Stimulated activated CD4-positive, alpha-beta T cell treated with anti-CD3 and anti-CD28 coated beads, Interleukin-15, amount 100 ng/mL, for 24 hours (primary cell): ENCODE measurements at regions not wholly inside any gene's neighbourhood (a gene's known extent, or its start where the extent isn't known, plus 50 kb on each side); places are given as distances from the start of the nearest gene placed in this dataset.

Experiments
- DNase-seq: peaks from one replicate; pipeline ENCODE4 v3.0.0-alpha.2; 2020

GRCh38 chr21:24045775-24046215 lies 1561.5 kb downstream of the MRPL39 start:
- peak; percentile 27 for DNase-seq

- no peak for DNase-seq
Observed at GRCh38 chr21:24045373-24045772, 1561.9 kb downstream of the MRPL39 start.

GRCh38 chr21:24042687-24043086 lies 1564.6 kb downstream of the MRPL39 start:
- DNase-seq = no peak

GRCh38 chr21:24032709-24033232 lies 1574.5 kb downstream of the MRPL39 start:
- DNase-seq = no peak

- DNase-seq = no peak
Observed at GRCh38 chr21:24027396-24027795, 1579.9 kb downstream of the MRPL39 start.

GRCh38 chr21:24025101-24025500 lies 1582.2 kb downstream of the MRPL39 start:
- DNase-seq = no peak

- no peak for DNase-seq
Observed at GRCh38 chr21:24023936-24024335, 1583.3 kb downstream of the MRPL39 start.

DNA sequence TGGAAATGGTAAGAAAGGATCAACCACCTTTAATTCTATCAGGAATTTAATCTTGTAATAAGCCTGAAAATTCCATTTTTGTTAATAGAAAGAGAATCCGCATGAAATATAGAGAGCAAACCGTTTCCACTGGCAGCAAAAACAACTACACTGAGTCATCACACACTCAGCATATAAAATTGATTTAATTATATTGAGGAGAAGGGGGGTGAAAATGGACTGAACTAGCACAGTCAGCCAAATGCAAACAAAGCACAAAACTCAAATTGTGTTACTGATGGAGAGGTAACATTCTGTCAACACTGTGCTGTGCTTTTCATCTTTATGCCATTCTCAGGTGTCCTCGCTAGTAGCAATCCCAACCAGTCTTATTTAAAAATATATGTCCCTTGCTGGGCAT lies 1583.9 kb downstream of the MRPL39 start:
- no peak for DNase-seq

DNA sequence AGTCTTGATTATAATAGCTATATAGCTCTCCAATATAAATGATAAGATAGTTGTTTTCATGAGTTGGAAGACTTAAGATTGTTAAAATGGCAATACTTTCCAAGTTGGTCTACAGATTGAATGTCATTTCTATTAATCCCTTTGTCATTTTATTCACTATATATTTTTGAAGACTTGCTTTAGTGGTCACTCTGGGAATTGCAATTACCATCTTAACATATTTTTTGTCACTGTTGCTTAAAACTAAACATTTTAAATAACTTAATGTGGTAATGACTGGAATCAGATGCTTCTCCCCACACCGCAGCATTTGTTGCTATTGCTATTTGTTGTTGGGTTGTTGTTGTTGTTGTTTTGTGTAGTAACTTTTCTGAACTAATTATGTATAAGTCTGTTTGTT lies 1592.9 kb downstream of the MRPL39 start:
- DNase-seq = no peak

DNA sequence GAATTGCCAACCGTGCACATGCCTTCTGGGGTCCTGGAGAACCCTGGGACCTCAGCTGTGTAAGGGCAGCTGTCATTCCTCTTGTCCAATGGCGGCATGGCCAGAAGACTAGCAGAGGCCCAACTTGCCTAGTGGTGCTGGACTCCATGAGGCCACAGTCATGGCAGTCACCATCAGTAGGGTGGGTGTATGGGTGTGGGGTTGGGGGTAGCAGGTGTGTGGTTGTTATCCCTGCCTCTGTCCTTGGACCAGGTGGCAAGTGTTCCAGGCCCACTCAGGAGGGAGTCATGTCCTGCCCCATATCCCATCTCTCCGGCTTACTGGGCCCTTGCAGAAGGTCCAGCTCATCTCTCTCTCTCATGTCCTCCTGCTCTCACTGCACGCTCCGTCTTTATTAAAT lies 1596.2 kb downstream of the MRPL39 start:
- DNase-seq = no peak

DNA sequence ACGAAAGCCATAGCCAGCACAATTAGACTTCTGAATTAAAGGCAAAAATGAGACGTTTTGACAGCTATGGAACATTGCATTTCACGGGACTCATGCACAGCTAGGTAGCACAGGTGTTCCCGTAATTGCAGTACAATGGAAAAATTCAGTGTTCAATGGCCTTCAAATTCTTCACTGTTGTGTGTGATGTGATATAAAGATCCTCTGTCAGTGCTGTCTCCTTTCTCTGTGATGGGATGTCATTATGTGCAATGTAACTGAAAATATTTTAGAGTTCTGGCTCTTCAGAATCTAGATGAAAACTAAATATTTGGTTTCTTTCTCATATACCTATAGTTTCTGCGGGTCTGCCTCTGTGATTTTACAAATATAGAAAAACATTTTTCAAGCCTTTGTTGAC lies 1599.7 kb downstream of the MRPL39 start:
- DNase-seq = no peak

GRCh38 chr21:23986987-23987386 lies 1620.3 kb downstream of the MRPL39 start:
- DNase-seq = no peak

DNA sequence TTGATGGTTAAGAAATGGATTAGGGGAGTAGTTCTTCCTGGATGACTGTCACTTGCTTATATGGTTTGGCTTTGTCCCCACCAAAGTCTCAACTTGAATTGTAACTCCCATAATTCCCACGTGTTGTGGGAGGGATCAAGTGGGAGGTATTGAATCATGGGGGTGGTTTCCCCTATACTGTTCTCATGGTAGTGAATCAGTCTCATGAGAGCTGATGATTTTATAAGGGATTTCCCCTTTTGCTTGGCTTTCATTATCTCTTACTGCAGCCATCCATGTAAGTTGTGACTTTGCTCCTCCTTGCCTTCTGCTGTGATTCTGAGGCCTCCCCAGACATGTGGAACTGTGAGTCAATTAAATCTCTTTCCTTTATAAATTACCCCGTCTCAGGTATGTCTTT lies 1621.1 kb downstream of the MRPL39 start:
- DNase-seq = no peak

DNA sequence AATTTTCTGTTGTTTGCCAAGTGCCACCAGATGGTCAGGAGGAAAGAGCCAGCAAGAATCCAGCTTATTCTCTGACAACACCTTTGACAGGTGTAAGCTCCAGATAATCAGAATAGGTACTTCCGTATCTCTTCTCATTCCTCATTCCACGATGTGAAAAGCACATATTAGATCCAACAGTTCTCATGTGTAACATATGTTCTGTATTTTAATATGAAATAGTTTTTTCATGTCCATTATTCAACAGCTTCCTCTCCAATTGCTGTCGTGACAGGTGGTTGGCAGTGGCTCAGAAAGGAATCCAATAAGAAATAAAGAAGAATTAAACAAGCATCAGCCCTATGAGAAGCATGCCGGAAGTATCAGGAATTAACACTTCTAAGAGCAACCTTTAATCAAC lies 1624.7 kb downstream of the MRPL39 start:
- no peak for DNase-seq

- DNase-seq = no peak
Observed at GRCh38 chr21:23977971-23978370, 1629.3 kb downstream of the MRPL39 start.

- peak; percentile 76 for DNase-seq
Observed at GRCh38 chr21:23968722-23969647, 1638.3 kb downstream of the MRPL39 start.

GRCh38 chr21:23968008-23968407 lies 1639.3 kb downstream of the MRPL39 start:
- DNase-seq = no peak

DNA sequence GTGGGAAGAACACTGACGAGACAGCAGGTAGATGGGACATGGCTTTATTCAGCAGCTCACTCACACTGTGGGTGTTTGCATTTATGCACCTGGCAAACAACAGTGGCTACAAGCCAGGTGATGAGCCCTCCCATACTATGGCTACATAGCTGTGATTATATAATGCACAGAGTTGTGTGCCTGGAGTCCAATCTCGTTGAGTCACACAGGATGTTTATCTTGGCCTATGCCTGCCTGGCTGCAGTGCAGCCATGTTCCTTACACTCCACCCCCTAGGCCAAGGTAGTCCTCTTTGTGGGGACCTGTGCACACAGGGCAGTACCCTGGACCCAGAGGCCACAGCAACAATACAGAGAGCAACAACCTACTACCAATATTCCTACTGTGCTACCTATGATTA lies 1643.8 kb downstream of the MRPL39 start:
- no peak for DNase-seq

GRCh38 chr21:23960769-23961168 lies 1646.5 kb downstream of the MRPL39 start:
- no peak for DNase-seq

- DNase-seq = no peak
Observed at GRCh38 chr21:23955135-23955843, 1652.0 kb downstream of the MRPL39 start.

GRCh38 chr21:23952269-23952668 lies 1655.0 kb downstream of the MRPL39 start:
- no peak for DNase-seq

GRCh38 chr21:23951251-23951650 lies 1656.0 kb downstream of the MRPL39 start:
- DNase-seq = no peak

GRCh38 chr21:23950344-23950743 lies 1656.9 kb downstream of the MRPL39 start:
- no peak for DNase-seq

GRCh38 chr21:23949493-23949892 lies 1657.8 kb downstream of the MRPL39 start:
- no peak for DNase-seq
